HCT116 (cell line): ENCODE measurements at regions not wholly inside any gene's neighbourhood (a gene's known extent, or its start where the extent isn't known, plus 50 kb on each side); places are given as distances from the start of the nearest gene placed in this dataset.

Experiments used
- ATAC-seq: fragments of 200-7000 bp; cut with Tn5 transposase; 2 replicates; pipeline ENCODE4 v1.9.1; 2020; ENCODE audit warnings: mild to moderate bottlenecking, moderate library complexity
- BruUV-seq: library from RNA; stranded (reverse); fragments of 400-500 nt; replicated peaks from 2 replicates; lab custom pipeline; 2021; lab: Mats Ljungman, UMichigan
- CTCF ChIA-PET: fragments of 300-600 bp; sonication (Branson Sonifier 250); formaldehyde crosslinking; loops from one replicate; lab custom pipeline; 2021; ENCODE audit warnings: antibody characterized with exemption; lab: Charles Lee
- POLR2A ChIA-PET: fragments of 300-600, 350-600 bp; sonication (Branson Sonifier 250); formaldehyde crosslinking; loops from one replicate; lab custom pipeline; 2021; ENCODE audit warnings: antibody characterized with exemption; lab: Charles Lee
- RAD21 ChIA-PET, 2 experiments: fragments of 300-600 bp; sonication (Branson Sonifier 250); formaldehyde crosslinking; loops; one replicate each; lab custom pipeline; 2023; ENCODE audit warnings: low total read pairs in 2 of 2; ENCODE audit not compliant: uncharacterized antibody in 2 of 2, unreplicated experiment in 2 of 2, low non-redundant PET in 1 of 2; lab: Charles Lee
- DNase-seq: peaks from one replicate; pipeline ENCODE4 v3.0.0-alpha.2; 2010; ENCODE audit warnings: low read depth, low spot score
- H2AFZ ChIP-seq: fragments of 200-600 bp; shearing (Covaris generic), sonication (generic); 2 replicates; pipeline ENCODE4 v1.6.1; 2017; ENCODE audit warnings: low read depth, mixed run types, mixed read lengths, antibody characterized with exemption, low read length; ENCODE audit not compliant: poor library complexity, severe bottlenecking
- H3K27ac ChIP-seq: 2 replicates; pipeline ENCODE4 v1.5.1; 2012; ENCODE audit warnings: low read depth, low read length
- H3K27me3 ChIP-seq: fragments of 200-600 bp; sonication (generic); 2 replicates; pipeline ENCODE4 v1.6.1; 2016; ENCODE audit warnings: mixed run types, low read length, mixed read lengths; ENCODE audit not compliant: insufficient read depth
- H3K36me3 ChIP-seq, 2 experiments: fragments of 200-500 bp in 1 of 2; fragments of 200-600 bp in 1 of 2; sonication (Bioruptor generic) in 1 of 2; sonication (generic) in 1 of 2; 2 replicates each; pipeline versions ENCODE4 v1.5.1 to v1.6.1; 2014 to 2016; ENCODE audit warnings: low read length in 2 of 2, inconsistent platforms in 1 of 2, mixed read lengths in 1 of 2, mixed run types in 1 of 2; ENCODE audit not compliant: insufficient read depth in 2 of 2, control insufficient read depth in 1 of 2
- H3K4me1 ChIP-seq, 2 experiments: fragments of 200-600 bp in 1 of 2; sonication (generic) in 1 of 2; 2 replicates each; pipeline versions ENCODE4 v1.5.1 to v1.6.1; 2012 to 2017; ENCODE audit warnings: low read length in 2 of 2, inconsistent platforms in 1 of 2, mild to moderate bottlenecking in 1 of 2, mixed read lengths in 1 of 2, mixed run types in 1 of 2, moderate library complexity in 1 of 2; ENCODE audit not compliant: insufficient read depth in 2 of 2, control insufficient read depth in 1 of 2
- H3K4me2 ChIP-seq: fragments of 200-600 bp; sonication (generic); 2 replicates; pipeline ENCODE4 v1.6.1; 2017; ENCODE audit warnings: mixed run types, low read length, mixed read lengths
- H3K4me3 ChIP-seq, 2 experiments: fragments of 200-600 bp in 1 of 2; sonication (generic) in 1 of 2; replicated peaks in 1 of 2; 2 replicates each; pipeline ENCODE4 v1.5.1; 2011 to 2016; ENCODE audit warnings: low read length in 2 of 2, control low read depth in 1 of 2, low read depth in 1 of 2, mild to moderate bottlenecking in 1 of 2, mixed read lengths in 1 of 2, mixed run types in 1 of 2
- H3K79me2 ChIP-seq: fragments of 200-600 bp; sonication (generic); 2 replicates; pipeline ENCODE4 v1.6.1; 2017; ENCODE audit warnings: mild to moderate bottlenecking, mixed run types, low read length, moderate library complexity, mixed read lengths; ENCODE audit not compliant: insufficient read depth
- H3K9ac ChIP-seq: fragments of 200-600 bp; sonication (generic); 2 replicates; pipeline ENCODE4 v1.6.1; 2016; ENCODE audit warnings: low read length, mixed read lengths
- H3K9me2 ChIP-seq: fragments of 200-600 bp; sonication (generic), shearing (Covaris generic); 2 replicates; pipeline ENCODE4 v1.6.1; 2017; ENCODE audit warnings: mixed run types, mild to moderate bottlenecking, moderate library complexity; ENCODE audit not compliant: insufficient read depth
- H3K9me3 ChIP-seq, 2 experiments: fragments of 200-500 bp in 1 of 2; fragments of 200-600 bp in 1 of 2; sonication (Bioruptor generic) in 1 of 2; sonication (generic) in 1 of 2; 2 replicates each; pipeline ENCODE4 v1.6.1; 2014 to 2017; ENCODE audit warnings: low read length in 2 of 2, mixed read lengths in 2 of 2, inconsistent platforms in 1 of 2, low read depth in 1 of 2, mild to moderate bottlenecking in 1 of 2, mixed run types in 1 of 2, moderate library complexity in 1 of 2; ENCODE audit not compliant: control insufficient read depth in 1 of 2, insufficient read depth in 1 of 2
- H4K20me1 ChIP-seq: fragments of 200-600 bp; sonication (generic), shearing (Covaris generic); 2 replicates; pipeline ENCODE4 v1.6.1; 2017; ENCODE audit warnings: mixed run types, mild to moderate bottlenecking, moderate library complexity; ENCODE audit not compliant: insufficient read depth
- CEBPB ChIP-seq: IDR thresholded peaks from 2 replicates; pipeline ENCODE4 v1.6.1; 2012; ENCODE audit warnings: low read depth
- EGR1 ChIP-seq: IDR thresholded peaks from 2 replicates; pipeline ENCODE4 v1.6.1; 2012; ENCODE audit warnings: low read depth
- ELF1 ChIP-seq: IDR thresholded peaks from 2 replicates; pipeline ENCODE4 v1.6.1; 2012; ENCODE audit warnings: low read depth, borderline replicate concordance
- EZH2 ChIP-seq: fragments of 200-600 bp; sonication (generic); IDR thresholded peaks from 2 replicates; pipeline ENCODE4 v1.6.1; 2017; ENCODE audit warnings: antibody characterized with exemption, mixed run types
- EZH2phosphoT487 ChIP-seq: fragments of 200-600 bp; IDR thresholded peaks from 2 replicates; pipeline ENCODE4 v1.6.1; 2018; ENCODE audit warnings: antibody characterized with exemption, borderline replicate concordance
- FOSL1 ChIP-seq: IDR thresholded peaks from 2 replicates; pipeline ENCODE4 v1.6.1; 2012; ENCODE audit warnings: low read depth
- JUND ChIP-seq: IDR thresholded peaks from 2 replicates; pipeline ENCODE4 v1.6.1; 2012
- POLR2A ChIP-seq: IDR thresholded peaks from 2 replicates; pipeline ENCODE4 v1.7.0; 2011; ENCODE audit warnings: borderline replicate concordance; ENCODE audit not compliant: insufficient read depth, insufficient read length; ENCODE audit errors: extremely low read depth
- POLR2AphosphoS5 ChIP-seq: IDR thresholded peaks from 2 replicates; pipeline ENCODE4 v1.6.1; 2011; ENCODE audit warnings: mild to moderate bottlenecking, low read depth, low read length, moderate library complexity
- RAD21 ChIP-seq: IDR thresholded peaks from 2 replicates; pipeline ENCODE4 v1.6.1; 2012; ENCODE audit warnings: low read depth, mild to moderate bottlenecking
- SIN3A ChIP-seq: IDR thresholded peaks from 2 replicates; pipeline ENCODE4 v1.6.1; 2012; ENCODE audit warnings: low read depth
- SP1 ChIP-seq: IDR thresholded peaks from 2 replicates; pipeline ENCODE4 v1.6.1; 2012; ENCODE audit warnings: low read depth
- SRF ChIP-seq: IDR thresholded peaks from 2 replicates; pipeline ENCODE4 v1.6.1; 2012; ENCODE audit warnings: low read depth
- YY1 ChIP-seq: IDR thresholded peaks from 2 replicates; pipeline ENCODE4 v1.6.1; 2011; ENCODE audit warnings: low read length, low read depth, moderate library complexity, mild to moderate bottlenecking; ENCODE audit not compliant: insufficient replicate concordance; ENCODE audit errors: extremely low read depth
- ZFX ChIP-seq: fragments of 450-650 bp; IDR thresholded peaks from 2 replicates; pipeline ENCODE4 v1.6.1; 2017
- ZNF274 ChIP-seq: fragments of 200-500 bp; sonication (Bioruptor generic); IDR thresholded peaks from 2 replicates; pipeline ENCODE4 v1.6.1; 2014; ENCODE audit warnings: mild to moderate bottlenecking, low read depth, low read length, inconsistent platforms
- intact Hi-C: fragments of 100-400 bp; cut with micrococcal nuclease; formaldehyde crosslinking; loops from 2 replicates; pipeline ENCODE4 v1.10.0; 2022
- TF ChIP-seq, protein P1 (sequence below): IDR thresholded peaks from 2 replicates; pipeline ENCODE4 v1.6.1; 2012; ENCODE audit warnings: low read depth
- TF ChIP-seq, protein P2 (sequence below), 3 experiments: fragments of 200-600 bp in 1 of 3; sonication (generic) in 1 of 3; IDR thresholded peaks in 2 of 3; conservative IDR thresholded peaks in 1 of 3; 2 replicates each; pipeline ENCODE4 v1.5.1; 2012 to 2017; ENCODE audit warnings: low read depth in 2 of 3, low read length in 2 of 3, antibody characterized with exemption in 1 of 3, borderline replicate concordance in 1 of 3, control low read depth in 1 of 3, mild to moderate bottlenecking in 1 of 3, mixed read lengths in 1 of 3, mixed run types in 1 of 3, moderate library complexity in 1 of 3; ENCODE audit not compliant: insufficient read depth in 1 of 3
- TF ChIP-seq, protein P3 (sequence below): IDR thresholded peaks from 2 replicates; pipeline ENCODE4 v1.6.1; 2011; ENCODE audit warnings: mild to moderate bottlenecking, low read length, moderate library complexity; ENCODE audit not compliant: insufficient replicate concordance; ENCODE audit errors: extremely low read depth
- TF ChIP-seq, protein P4 (sequence below): IDR thresholded peaks from 2 replicates; pipeline ENCODE4 v1.6.1; 2012

DNA sequence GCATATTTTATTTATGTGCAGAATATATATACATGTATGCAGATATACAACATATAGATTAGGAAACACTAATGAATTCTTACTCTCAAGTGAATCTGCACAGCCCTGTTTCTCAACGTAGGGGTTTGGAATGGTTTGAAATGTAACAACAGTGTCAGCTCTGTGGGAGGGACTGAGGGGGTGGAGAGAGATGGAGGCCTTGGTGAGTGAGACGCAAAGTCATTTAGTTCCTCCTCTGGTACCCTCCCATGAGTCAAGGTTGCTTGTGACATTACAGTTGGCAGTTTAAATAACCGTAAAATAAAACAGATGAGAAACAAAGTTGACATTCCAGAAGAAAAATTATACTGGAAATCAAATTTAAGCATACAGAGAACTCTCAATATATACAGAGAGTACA, 313.0 kb upstream of the PRKD1 start:
- no peaks in the 10 kb centered on the region for H3K27me3 ChIP-seq
- RAD21 ChIA-PET: no interaction called here
- H3K4me1 ChIP-seq: no peaks in the 10 kb centered on the region
- no peaks in the 10 kb centered on the region for H3K9me3 ChIP-seq
- CTCF ChIA-PET: no interaction called here
- POLR2A ChIA-PET: no interaction called here
- no peak for DNase-seq
- intact Hi-C loops: no loop called here
- H3K4me2 ChIP-seq: no peak overlapping the region
- no peaks in the 10 kb centered on the region for H3K9me2 ChIP-seq
- H3K27ac ChIP-seq: no peak overlapping the region
- H3K36me3 ChIP-seq: no peaks in the 10 kb centered on the region
- no peak overlapping the region for H3K9ac ChIP-seq
- no peak overlapping the region for H2AFZ ChIP-seq
- no peak overlapping the region for H3K4me3 ChIP-seq
- TF ChIP-seq RAD21: no peak
- TF ChIP-seq, protein P1, sequence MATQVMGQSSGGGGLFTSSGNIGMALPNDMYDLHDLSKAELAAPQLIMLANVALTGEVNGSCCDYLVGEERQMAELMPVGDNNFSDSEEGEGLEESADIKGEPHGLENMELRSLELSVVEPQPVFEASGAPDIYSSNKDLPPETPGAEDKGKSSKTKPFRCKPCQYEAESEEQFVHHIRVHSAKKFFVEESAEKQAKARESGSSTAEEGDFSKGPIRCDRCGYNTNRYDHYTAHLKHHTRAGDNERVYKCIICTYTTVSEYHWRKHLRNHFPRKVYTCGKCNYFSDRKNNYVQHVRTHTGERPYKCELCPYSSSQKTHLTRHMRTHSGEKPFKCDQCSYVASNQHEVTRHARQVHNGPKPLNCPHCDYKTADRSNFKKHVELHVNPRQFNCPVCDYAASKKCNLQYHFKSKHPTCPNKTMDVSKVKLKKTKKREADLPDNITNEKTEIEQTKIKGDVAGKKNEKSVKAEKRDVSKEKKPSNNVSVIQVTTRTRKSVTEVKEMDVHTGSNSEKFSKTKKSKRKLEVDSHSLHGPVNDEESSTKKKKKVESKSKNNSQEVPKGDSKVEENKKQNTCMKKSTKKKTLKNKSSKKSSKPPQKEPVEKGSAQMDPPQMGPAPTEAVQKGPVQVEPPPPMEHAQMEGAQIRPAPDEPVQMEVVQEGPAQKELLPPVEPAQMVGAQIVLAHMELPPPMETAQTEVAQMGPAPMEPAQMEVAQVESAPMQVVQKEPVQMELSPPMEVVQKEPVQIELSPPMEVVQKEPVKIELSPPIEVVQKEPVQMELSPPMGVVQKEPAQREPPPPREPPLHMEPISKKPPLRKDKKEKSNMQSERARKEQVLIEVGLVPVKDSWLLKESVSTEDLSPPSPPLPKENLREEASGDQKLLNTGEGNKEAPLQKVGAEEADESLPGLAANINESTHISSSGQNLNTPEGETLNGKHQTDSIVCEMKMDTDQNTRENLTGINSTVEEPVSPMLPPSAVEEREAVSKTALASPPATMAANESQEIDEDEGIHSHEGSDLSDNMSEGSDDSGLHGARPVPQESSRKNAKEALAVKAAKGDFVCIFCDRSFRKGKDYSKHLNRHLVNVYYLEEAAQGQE: no peak
- TF ChIP-seq EZH2: no peak
- TF ChIP-seq ELF1: no peak
- TF ChIP-seq FOSL1: no peak
- no peak for TF ChIP-seq EGR1
- no peak for TF ChIP-seq SP1
- no peak for TF ChIP-seq ZFX
- TF ChIP-seq SIN3A: no peak
- TF ChIP-seq POLR2AphosphoS5: no peak
- no peak for TF ChIP-seq SRF
- no peak for TF ChIP-seq EZH2phosphoT487
- TF ChIP-seq, protein P2, sequence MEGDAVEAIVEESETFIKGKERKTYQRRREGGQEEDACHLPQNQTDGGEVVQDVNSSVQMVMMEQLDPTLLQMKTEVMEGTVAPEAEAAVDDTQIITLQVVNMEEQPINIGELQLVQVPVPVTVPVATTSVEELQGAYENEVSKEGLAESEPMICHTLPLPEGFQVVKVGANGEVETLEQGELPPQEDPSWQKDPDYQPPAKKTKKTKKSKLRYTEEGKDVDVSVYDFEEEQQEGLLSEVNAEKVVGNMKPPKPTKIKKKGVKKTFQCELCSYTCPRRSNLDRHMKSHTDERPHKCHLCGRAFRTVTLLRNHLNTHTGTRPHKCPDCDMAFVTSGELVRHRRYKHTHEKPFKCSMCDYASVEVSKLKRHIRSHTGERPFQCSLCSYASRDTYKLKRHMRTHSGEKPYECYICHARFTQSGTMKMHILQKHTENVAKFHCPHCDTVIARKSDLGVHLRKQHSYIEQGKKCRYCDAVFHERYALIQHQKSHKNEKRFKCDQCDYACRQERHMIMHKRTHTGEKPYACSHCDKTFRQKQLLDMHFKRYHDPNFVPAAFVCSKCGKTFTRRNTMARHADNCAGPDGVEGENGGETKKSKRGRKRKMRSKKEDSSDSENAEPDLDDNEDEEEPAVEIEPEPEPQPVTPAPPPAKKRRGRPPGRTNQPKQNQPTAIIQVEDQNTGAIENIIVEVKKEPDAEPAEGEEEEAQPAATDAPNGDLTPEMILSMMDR (IDR thresholded peaks at IDR 0.05 in 2 of 3, conservative IDR thresholded peaks at IDR 0.05 in 1 of 3; ENCODE audit: borderline replicate concordance in 1 of 3, insufficient read depth in 1 of 3, low read depth in 2 of 3, low read length in 2 of 3): no peak
- no peak for TF ChIP-seq ZNF274
- no peak for TF ChIP-seq YY1
- TF ChIP-seq JUND: no peak
- TF ChIP-seq, protein P3, sequence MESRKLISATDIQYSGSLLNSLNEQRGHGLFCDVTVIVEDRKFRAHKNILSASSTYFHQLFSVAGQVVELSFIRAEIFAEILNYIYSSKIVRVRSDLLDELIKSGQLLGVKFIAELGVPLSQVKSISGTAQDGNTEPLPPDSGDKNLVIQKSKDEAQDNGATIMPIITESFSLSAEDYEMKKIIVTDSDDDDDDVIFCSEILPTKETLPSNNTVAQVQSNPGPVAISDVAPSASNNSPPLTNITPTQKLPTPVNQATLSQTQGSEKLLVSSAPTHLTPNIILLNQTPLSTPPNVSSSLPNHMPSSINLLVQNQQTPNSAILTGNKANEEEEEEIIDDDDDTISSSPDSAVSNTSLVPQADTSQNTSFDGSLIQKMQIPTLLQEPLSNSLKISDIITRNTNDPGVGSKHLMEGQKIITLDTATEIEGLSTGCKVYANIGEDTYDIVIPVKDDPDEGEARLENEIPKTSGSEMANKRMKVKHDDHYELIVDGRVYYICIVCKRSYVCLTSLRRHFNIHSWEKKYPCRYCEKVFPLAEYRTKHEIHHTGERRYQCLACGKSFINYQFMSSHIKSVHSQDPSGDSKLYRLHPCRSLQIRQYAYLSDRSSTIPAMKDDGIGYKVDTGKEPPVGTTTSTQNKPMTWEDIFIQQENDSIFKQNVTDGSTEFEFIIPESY: no peak
- TF ChIP-seq CEBPB: no peak
- TF ChIP-seq, protein P4, sequence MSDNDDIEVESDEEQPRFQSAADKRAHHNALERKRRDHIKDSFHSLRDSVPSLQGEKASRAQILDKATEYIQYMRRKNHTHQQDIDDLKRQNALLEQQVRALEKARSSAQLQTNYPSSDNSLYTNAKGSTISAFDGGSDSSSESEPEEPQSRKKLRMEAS: no peak
- no peak for TF ChIP-seq POLR2A
- no TSS peak for BruUV-seq
- no peaks in the 10 kb centered on the region for H3K79me2 ChIP-seq
- H4K20me1 ChIP-seq: no peaks in the 10 kb centered on the region
- no peak for ATAC-seq
